Colonic mucosa (tissue), 4 donors: ENCODE measurements at regions not wholly inside any gene's neighbourhood (a gene's known extent, or its start where the extent isn't known, plus 50 kb on each side); places are given as distances from the start of the nearest gene placed in this dataset.

Source experiments
- DNase-seq: peaks from one replicate; pipeline ENCODE4 v3.0.0-alpha.2; 2020
- H3K27ac ChIP-seq: fragments of 200-600 bp; one replicate; pipeline ENCODE4 v1.8.0; 2021
- H3K27me3 ChIP-seq: fragments of 200-600 bp; one replicate; pipeline ENCODE4 v1.8.0; 2021
- H3K36me3 ChIP-seq: fragments of 200-600 bp; one replicate; pipeline ENCODE4 v1.8.0; 2021
- H3K4me1 ChIP-seq: fragments of 200-600 bp; one replicate; pipeline ENCODE4 v1.8.0; 2021; ENCODE audit warnings: mild to moderate bottlenecking
- H3K4me3 ChIP-seq: fragments of 200-600 bp; one replicate; pipeline ENCODE4 v1.8.0; 2021
- H3K9ac ChIP-seq, 2 donors: one replicate each; pipeline ENCODE4 v1.7.0; 2013; ENCODE audit warnings: control low read depth in 2 of 2, low read depth in 2 of 2, low read length in 2 of 2
- H3K9me3 ChIP-seq: fragments of 200-600 bp; one replicate; pipeline ENCODE4 v1.8.0; 2021
- CTCF ChIP-seq: fragments of 200-600 bp; IDR thresholded peaks from one replicate; pipeline ENCODE4 v1.8.0; 2022; ENCODE audit warnings: antibody characterized with exemption, mild to moderate bottlenecking
- intact Hi-C: fragments of 100-400 bp; cut with DNase I; formaldehyde crosslinking; loops from one replicate; pipeline ENCODE4 v1.14.1; 2022
- donor health status: healthy.
- donor health status: DM: no; HTN: no; CAD: no.
- donor health status: DM: no; HTN: no; CAD: no.

- H3K4me1 ChIP-seq = no peaks in the 10 kb centered on the region
- no peaks in the 10 kb centered on the region for H3K36me3 ChIP-seq
- H3K4me3 ChIP-seq = no peak overlapping the region
- no peaks in the 10 kb centered on the region for H3K27me3 ChIP-seq
- H3K9me3 ChIP-seq = no peaks in the 10 kb centered on the region
- no peak overlapping the region for H3K9ac ChIP-seq
- no peak for DNase-seq
- no peak overlapping the region for H3K27ac ChIP-seq
- no peak for TF ChIP-seq CTCF
- intact Hi-C loops = no loop called here
Observed at GRCh38 chr4:34139346-34139745, 2105.0 kb downstream of the ARAP2 start.

- Histone ChIP-seq H3K4me1 (no peaks in the 10 kb centered on the region), H3K9ac (no peak overlapping the region), H3K36me3 (no peaks in the 10 kb centered on the region), H3K4me3 (no peak overlapping the region), H3K27me3 (no peaks in the 10 kb centered on the region), H3K27ac (no peak overlapping the region), H3K9me3 (no peaks in the 10 kb centered on the region)
- intact Hi-C loops = no loop called here
- TF ChIP-seq CTCF = no peak
- no peak for DNase-seq
Observed at GRCh38 chr4:34148322-34148908, 2095.9 kb downstream of the ARAP2 start.

GRCh38 chr4:34157547-34157946 is 2086.8 kb downstream of the ARAP2 start:
- H3K9ac ChIP-seq = no peak overlapping the region
- H3K27me3 ChIP-seq = no peaks in the 10 kb centered on the region
- no peaks in the 10 kb centered on the region for H3K4me1 ChIP-seq
- no peaks in the 10 kb centered on the region for H3K36me3 ChIP-seq
- H3K9me3 ChIP-seq = no peaks in the 10 kb centered on the region
- H3K4me3 ChIP-seq = no peak overlapping the region
- intact Hi-C loops = no loop called here
- TF ChIP-seq CTCF = no peak
- H3K27ac ChIP-seq = no peak overlapping the region
- DNase-seq = no peak

GRCh38 chr4:34158878-34159277 is 2085.4 kb downstream of the ARAP2 start:
- Histone ChIP-seq H3K9ac (no peak overlapping the region), H3K27me3 (no peaks in the 10 kb centered on the region), H3K4me1 (no peaks in the 10 kb centered on the region), H3K4me3 (no peak overlapping the region), H3K27ac (no peak overlapping the region), H3K9me3 (no peaks in the 10 kb centered on the region), H3K36me3 (no peaks in the 10 kb centered on the region)
- DNase-seq = no peak
- no peak for TF ChIP-seq CTCF
- intact Hi-C loops = no loop called here

- Histone ChIP-seq H3K27ac (no peak overlapping the region), H3K9ac (no peak overlapping the region), H3K36me3 (no peaks in the 10 kb centered on the region), H3K9me3 (no peaks in the 10 kb centered on the region), H3K4me3 (no peak overlapping the region), H3K4me1 (no peaks in the 10 kb centered on the region), H3K27me3 (no peaks in the 10 kb centered on the region)
- no peak for TF ChIP-seq CTCF
- no peak for DNase-seq
- intact Hi-C loops = no loop called here
Observed at GRCh38 chr4:34170946-34171345, 2073.4 kb downstream of the ARAP2 start.
